ENCODE measurements at regions not wholly inside any gene's neighbourhood (a gene's known extent, or its start where the extent isn't known, plus 50 kb on each side); places are given as distances from the start of the nearest gene placed in this dataset.

- no peak for TF ChIP-seq CTCF (conservative IDR thresholded peaks at IDR 0.05)
- no peak overlapping the region for H3K27ac ChIP-seq
Observed at GRCh38 chr21:38574895-38575575, 76.8 kb upstream of the ERG start.

GRCh38 chr21:38577887-38578286 lies 79.6 kb upstream of the ERG start:
- TF ChIP-seq CTCF (conservative IDR thresholded peaks at IDR 0.05): no peak
- H3K27ac ChIP-seq: no peak overlapping the region

DNA sequence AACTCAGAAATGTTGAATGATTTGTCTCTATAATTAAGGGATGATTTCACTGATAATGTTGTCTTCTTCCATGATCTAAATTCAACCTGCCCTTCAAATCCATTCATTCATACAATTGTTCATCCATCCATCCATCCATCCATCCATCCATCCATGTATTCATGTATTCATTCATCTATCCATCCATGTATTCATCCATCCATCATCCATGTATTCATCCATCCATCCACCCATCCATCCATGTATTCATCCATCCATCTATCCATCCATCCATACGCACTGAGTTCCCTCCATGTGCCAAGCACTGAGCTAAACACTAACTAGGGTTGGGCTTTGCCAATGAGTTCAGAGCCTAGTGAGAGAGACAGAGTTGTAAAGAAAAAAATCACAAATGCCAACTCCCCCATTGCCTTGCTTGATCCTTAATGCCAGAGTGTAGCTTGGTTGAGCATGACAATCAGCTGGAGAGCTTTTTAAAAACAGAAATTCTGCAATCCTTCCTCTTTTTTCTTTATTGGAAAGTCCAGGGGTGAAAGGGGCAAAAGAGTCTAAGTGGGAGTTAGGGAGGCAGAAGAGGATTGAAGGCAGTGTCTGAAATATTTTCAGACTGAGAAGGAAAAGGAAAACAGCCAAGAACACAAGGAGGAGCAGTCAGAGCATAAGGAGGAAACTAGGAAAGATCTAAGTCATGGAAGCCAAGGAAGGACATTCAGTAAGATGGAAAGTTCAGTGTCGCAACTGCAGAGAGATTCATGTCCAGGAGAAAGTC lies 92.4 kb upstream of the ERG start:
- TF ChIP-seq CTCF (conservative IDR thresholded peaks at IDR 0.05): no peak

GRCh38 chr21:38591218-38591537 lies 92.9 kb upstream of the ERG start:
- H3K27ac ChIP-seq: peak overlapping the region; percentile 96
- TF ChIP-seq CTCF (conservative IDR thresholded peaks at IDR 0.05): no peak

More for the DNA sequence above, 92.4 kb upstream of the ERG start:
- H3K27ac ChIP-seq: peak overlapping the region; percentile 96; the same call in 1 of the 2 replicates

DNA sequence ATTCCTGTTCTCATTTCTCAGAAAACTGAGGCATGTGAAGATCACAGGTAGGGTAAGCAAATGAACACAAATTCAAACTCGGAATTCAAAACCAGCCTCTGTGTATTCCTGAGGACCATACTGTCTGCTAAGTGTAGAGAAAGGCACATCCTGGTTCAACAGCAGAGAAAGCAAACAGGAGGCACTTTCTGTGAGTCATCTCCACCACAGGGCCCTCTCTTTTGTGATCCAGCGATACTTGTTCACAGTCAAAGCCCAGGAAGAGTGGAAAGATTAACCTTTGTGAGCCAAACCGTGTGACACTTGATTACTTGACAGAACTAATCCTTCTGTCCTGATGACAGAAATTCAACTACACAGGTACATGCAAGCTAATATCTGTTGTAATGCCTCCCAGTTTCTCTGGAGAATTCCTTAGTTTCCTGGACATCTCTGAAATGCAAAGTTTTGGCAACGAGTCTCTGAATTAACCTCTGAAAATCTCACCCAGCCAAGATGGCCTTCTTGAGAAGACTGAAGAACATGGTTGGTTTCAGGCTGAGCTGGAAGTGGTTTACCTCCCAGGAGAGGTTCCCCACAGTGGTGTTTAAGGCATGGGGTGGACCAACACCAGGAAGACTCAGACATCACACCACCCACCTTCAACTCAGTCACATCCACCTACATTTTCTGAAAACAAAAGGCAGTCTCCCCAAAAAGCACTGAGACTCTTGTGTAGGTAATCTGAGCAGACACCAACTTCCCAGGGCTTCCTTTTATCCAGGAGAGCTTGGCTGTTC lies 98.2 kb upstream of the ERG start:
- TF ChIP-seq CTCF (conservative IDR thresholded peaks at IDR 0.05): no peak
- H3K27ac ChIP-seq: no peak overlapping the region

DNA sequence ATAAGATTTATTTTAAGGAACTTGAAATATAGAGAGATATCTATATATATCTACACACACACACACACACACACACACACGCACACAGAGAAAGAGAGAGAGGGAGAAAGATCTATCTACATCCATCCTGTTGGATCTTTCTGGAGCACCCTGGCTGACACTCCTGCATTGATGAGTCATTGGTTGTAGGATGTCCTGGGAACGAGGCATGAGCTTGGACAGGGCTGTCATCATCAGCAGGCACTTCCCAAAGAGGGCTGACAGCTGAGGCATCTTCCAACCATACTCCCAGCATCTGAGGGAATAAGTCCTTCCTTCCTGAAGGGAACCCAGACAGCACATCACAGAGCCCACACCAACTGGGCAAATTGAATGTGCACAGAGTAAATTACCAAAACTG lies 99.1 kb upstream of the ERG start:
- no peak for TF ChIP-seq CTCF (conservative IDR thresholded peaks at IDR 0.05)

GRCh38 chr21:38598413-38598812 lies 100.1 kb upstream of the ERG start:
- H3K27ac ChIP-seq: no peak overlapping the region
- TF ChIP-seq CTCF (conservative IDR thresholded peaks at IDR 0.05): no peak

More for the DNA sequence above, 99.1 kb upstream of the ERG start:
- H3K27ac ChIP-seq: no peak overlapping the region
